ENCODE measurements at regions not wholly inside any gene's neighbourhood (a gene's known extent, or its start where the extent isn't known, plus 50 kb on each side); places are given as distances from the start of the nearest gene placed in this dataset.

DNA sequence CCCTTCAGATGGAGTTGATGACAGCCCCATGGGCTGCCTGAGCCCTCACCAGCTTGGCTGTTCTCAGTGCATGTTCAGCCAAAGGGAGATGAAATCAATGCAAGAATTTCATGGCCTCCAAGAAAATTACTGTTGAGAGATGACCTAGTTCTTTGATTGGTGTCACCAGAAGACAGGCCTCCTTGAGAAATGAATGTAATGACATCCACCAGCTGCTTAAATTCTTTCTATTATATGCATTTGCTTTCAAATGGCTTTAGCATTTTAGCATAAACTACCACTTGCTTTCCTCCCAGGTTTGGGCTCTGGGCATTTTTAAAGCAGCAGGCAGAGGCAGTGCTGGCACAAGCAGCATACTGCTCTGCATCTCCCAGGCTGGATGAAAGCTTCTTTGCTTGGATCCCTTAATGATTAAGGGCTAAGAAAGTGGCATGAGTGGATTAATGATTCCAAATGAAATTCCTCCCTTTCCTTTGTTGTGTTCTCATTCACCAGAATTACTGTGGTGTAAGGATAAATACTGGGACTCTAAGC, 278.4 kb downstream of the ZNF326 start:
- TF ChIP-seq EZH2 (IDR thresholded peaks at IDR 0.05), result no peak
- TF ChIP-seq POLR2AphosphoS5 (IDR thresholded peaks at IDR 0.05; ENCODE audit: borderline replicate concordance, low read depth, low read length), result no peak
- TF ChIP-seq FOXP2 (optimal IDR thresholded peaks at IDR 0.05; ENCODE audit: control extremely low read depth, extremely low read length, insufficient read depth), result no peak
